ENCODE measurements at regions not wholly inside any gene's neighbourhood (a gene's known extent, or its start where the extent isn't known, plus 50 kb on each side); places are given as distances from the start of the nearest gene placed in this dataset.

- TF ChIP-seq EZH2 (IDR thresholded peaks at IDR 0.05; ENCODE audit: insufficient read depth, poor library complexity, severe bottlenecking) (no peak), EZH2phosphoT487 (IDR thresholded peaks at IDR 0.05; ENCODE audit: insufficient read depth, low read depth) (no peak)
Observed at GRCh38 chr5:56587381-56588130, 227.8 kb upstream of the MAP3K1 start.

Measured in GM23248 (cell line).